GM23338 (cell line): ENCODE measurements at regions not wholly inside any gene's neighbourhood (a gene's known extent, or its start where the extent isn't known, plus 50 kb on each side); places are given as distances from the start of the nearest gene placed in this dataset.

Source experiments
- ATAC-seq: fragments of 200-7000 bp; cut with Tn5 transposase; 3 replicates; pipeline ENCODE4 v1.9.1; 2020
- DNase-seq: peaks from one replicate; pipeline ENCODE4 v3.0.0-alpha.2; 2015; ENCODE audit warnings: low spot score
- H2AFZ ChIP-seq: fragments of 200-600 bp; sonication (generic); 2 replicates; pipeline ENCODE4 v1.8.0; 2016; ENCODE audit warnings: antibody characterized with exemption, mild to moderate bottlenecking, moderate library complexity
- H3F3A ChIP-seq: fragments of 200-600 bp; sonication (generic); replicated peaks from 2 replicates; pipeline ENCODE4 v1.8.0; 2017; ENCODE audit warnings: antibody characterized with exemption, mixed run types, low read depth
- H3K27ac ChIP-seq: fragments of 200-600 bp; sonication (generic); 2 replicates; pipeline ENCODE4 v1.6.1; 2016; ENCODE audit warnings: low read depth
- H3K27me3 ChIP-seq: fragments of 200-600 bp; sonication (generic); 2 replicates; pipeline ENCODE4 v1.8.0; 2016; ENCODE audit warnings: mild to moderate bottlenecking, mixed run types, moderate library complexity; ENCODE audit not compliant: insufficient read depth
- H3K36me3 ChIP-seq: fragments of 200-600 bp; sonication (generic); 2 replicates; pipeline ENCODE4 v1.8.0; 2016; ENCODE audit warnings: mild to moderate bottlenecking; ENCODE audit not compliant: insufficient read depth
- H3K4me1 ChIP-seq: fragments of 200-600 bp; sonication (generic); 2 replicates; pipeline ENCODE4 v1.8.0; 2016; ENCODE audit warnings: mild to moderate bottlenecking, moderate library complexity; ENCODE audit not compliant: insufficient read depth
- H3K4me2 ChIP-seq: fragments of 200-600 bp; sonication (generic); 2 replicates; pipeline ENCODE4 v1.7.1; 2017; ENCODE audit warnings: mixed run types
- H3K4me3 ChIP-seq: fragments of 200-600 bp; sonication (generic); 2 replicates; pipeline ENCODE4 v1.6.1; 2016; ENCODE audit warnings: mixed run types
- H3K79me2 ChIP-seq: fragments of 200-600 bp; sonication (generic); replicated peaks from 2 replicates; pipeline ENCODE4 v1.8.0; 2017; ENCODE audit warnings: mild to moderate bottlenecking; ENCODE audit not compliant: insufficient read depth
- H3K9me2 ChIP-seq: fragments of 200-600 bp; sonication (generic); 2 replicates; pipeline ENCODE4 v1.8.0; 2017; ENCODE audit not compliant: insufficient read depth
- H4K20me1 ChIP-seq: fragments of 200-600 bp; sonication (generic); replicated peaks from 2 replicates; pipeline ENCODE4 v1.8.0; 2017; ENCODE audit warnings: mild to moderate bottlenecking; ENCODE audit not compliant: insufficient read depth
- H3K27ac Mint-ChIP-seq: 2 replicates; pipeline ENCODE4 v1.8.0; 2020; ENCODE audit warnings: inconsistent platforms, mild to moderate bottlenecking, moderate library complexity, mixed read lengths
- H3K27me3 Mint-ChIP-seq: 3 replicates; pipeline ENCODE4 v1.8.0; 2022; ENCODE audit warnings: low read depth, mild to moderate bottlenecking, moderate library complexity, mixed read lengths, inconsistent platforms; ENCODE audit not compliant: insufficient read depth, poor library complexity
- H3K36me3 Mint-ChIP-seq: 3 replicates; pipeline ENCODE4 v1.8.0; 2021; ENCODE audit warnings: low read depth, mild to moderate bottlenecking, inconsistent platforms, moderate library complexity, mixed read lengths
- H3K4me1 Mint-ChIP-seq: 3 replicates; pipeline ENCODE4 v1.8.0; 2020; ENCODE audit warnings: mild to moderate bottlenecking, inconsistent platforms, mixed read lengths
- H3K4me3 Mint-ChIP-seq: 3 replicates; pipeline ENCODE4 v1.8.0; 2021; ENCODE audit warnings: moderate library complexity, mild to moderate bottlenecking, inconsistent platforms, mixed read lengths
- H3K9me3 Mint-ChIP-seq: 3 replicates; pipeline ENCODE4 v1.8.0; 2020; ENCODE audit warnings: moderate library complexity, mild to moderate bottlenecking, inconsistent platforms, mixed read lengths
- EZH2phosphoT487 ChIP-seq: fragments of 200-600 bp; sonication (generic); IDR thresholded peaks from one replicate; pipeline ENCODE4 v1.8.1; 2018; ENCODE audit warnings: antibody characterized with exemption; ENCODE audit not compliant: unreplicated experiment
- JUNB ChIP-seq: IDR thresholded peaks from one replicate; pipeline ENCODE4 v1.6.1; 2016; ENCODE audit warnings: antibody characterized with exemption; ENCODE audit not compliant: unreplicated experiment
- NANOG ChIP-seq: IDR thresholded peaks from 2 replicates; pipeline ENCODE4 v1.6.1; 2016; ENCODE audit warnings: antibody characterized with exemption, borderline replicate concordance
- POLR2AphosphoS5 ChIP-seq: IDR thresholded peaks from 2 replicates; pipeline ENCODE4 v1.6.1; 2016; ENCODE audit warnings: antibody characterized with exemption, low read depth
- ZNF114 ChIP-seq: fragments of 250-450 bp; sonication (Bioruptor Pico); IDR thresholded peaks from 2 replicates; pipeline ENCODE4 v1.5.0; 2020; ENCODE audit warnings: mild to moderate bottlenecking, moderate library complexity
- ZNF331 ChIP-seq: fragments of 250-450 bp; sonication (Bioruptor Pico); IDR thresholded peaks from 2 replicates; pipeline ENCODE4 v1.5.0; 2020; ENCODE audit warnings: low read depth, mild to moderate bottlenecking, moderate library complexity
- TF ChIP-seq, protein P1 (sequence below): IDR thresholded peaks from one replicate; pipeline ENCODE4 v1.6.1; 2018; ENCODE audit warnings: antibody characterized with exemption; ENCODE audit not compliant: unreplicated experiment
- TF ChIP-seq, protein P2 (sequence below), 2 experiments: fragments of 200-600 bp in 1 of 2; sonication (generic) in 1 of 2; conservative IDR thresholded peaks; 2 replicates each; pipeline versions ENCODE4 v1.5.1 to v1.6.1; 2016 to 2017; ENCODE audit warnings: antibody characterized with exemption in 2 of 2, low read depth in 2 of 2, mild to moderate bottlenecking in 2 of 2, moderate library complexity in 1 of 2

DNA sequence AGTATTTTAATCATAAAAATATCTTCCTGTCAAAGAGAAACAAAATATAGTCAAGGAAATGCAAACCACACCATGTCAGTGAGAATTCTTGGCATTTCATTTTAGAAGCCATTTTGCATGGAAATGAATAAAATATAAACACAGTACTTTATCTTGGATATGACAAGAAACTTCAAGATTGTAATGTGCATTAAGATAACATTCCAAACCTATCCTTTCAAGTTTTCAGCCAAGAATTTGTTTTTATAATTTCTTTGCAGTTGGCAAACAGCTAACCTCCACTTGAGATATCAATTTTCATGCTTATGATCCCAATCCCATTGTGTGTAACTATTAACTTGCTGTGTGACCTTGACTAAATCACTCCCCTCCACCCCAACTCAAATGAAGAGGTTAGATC lies 59.3 kb upstream of the WT1 start:
- H3F3A ChIP-seq: no peaks in the 10 kb centered on the region
- no peaks in the 10 kb centered on the region for H3K9me2 ChIP-seq
- H3K27ac ChIP-seq: no peak overlapping the region
- H3K4me1 ChIP-seq: no peaks in the 10 kb centered on the region
- ATAC-seq (no peak), DNase-seq (no peak)
- Mint-ChIP-seq H3K9me3 (no peaks in the 10 kb centered on the region), H3K27ac (no peak overlapping the region), H3K36me3 (no peaks in the 10 kb centered on the region), H3K27me3 (no peaks in the 10 kb centered on the region), H3K4me1 (no peaks in the 10 kb centered on the region), H3K4me3 (no peak overlapping the region)
- H3K36me3 ChIP-seq: no peaks in the 10 kb centered on the region
- H2AFZ ChIP-seq: no peak overlapping the region
- H3K4me3 ChIP-seq: no peak overlapping the region
- TF ChIP-seq ZNF114 (CRISPR knock-in tag) (no peak), EZH2phosphoT487 (no peak), NANOG (no peak), JUNB (no peak), POLR2AphosphoS5 (no peak)
- TF ChIP-seq, protein P1, sequence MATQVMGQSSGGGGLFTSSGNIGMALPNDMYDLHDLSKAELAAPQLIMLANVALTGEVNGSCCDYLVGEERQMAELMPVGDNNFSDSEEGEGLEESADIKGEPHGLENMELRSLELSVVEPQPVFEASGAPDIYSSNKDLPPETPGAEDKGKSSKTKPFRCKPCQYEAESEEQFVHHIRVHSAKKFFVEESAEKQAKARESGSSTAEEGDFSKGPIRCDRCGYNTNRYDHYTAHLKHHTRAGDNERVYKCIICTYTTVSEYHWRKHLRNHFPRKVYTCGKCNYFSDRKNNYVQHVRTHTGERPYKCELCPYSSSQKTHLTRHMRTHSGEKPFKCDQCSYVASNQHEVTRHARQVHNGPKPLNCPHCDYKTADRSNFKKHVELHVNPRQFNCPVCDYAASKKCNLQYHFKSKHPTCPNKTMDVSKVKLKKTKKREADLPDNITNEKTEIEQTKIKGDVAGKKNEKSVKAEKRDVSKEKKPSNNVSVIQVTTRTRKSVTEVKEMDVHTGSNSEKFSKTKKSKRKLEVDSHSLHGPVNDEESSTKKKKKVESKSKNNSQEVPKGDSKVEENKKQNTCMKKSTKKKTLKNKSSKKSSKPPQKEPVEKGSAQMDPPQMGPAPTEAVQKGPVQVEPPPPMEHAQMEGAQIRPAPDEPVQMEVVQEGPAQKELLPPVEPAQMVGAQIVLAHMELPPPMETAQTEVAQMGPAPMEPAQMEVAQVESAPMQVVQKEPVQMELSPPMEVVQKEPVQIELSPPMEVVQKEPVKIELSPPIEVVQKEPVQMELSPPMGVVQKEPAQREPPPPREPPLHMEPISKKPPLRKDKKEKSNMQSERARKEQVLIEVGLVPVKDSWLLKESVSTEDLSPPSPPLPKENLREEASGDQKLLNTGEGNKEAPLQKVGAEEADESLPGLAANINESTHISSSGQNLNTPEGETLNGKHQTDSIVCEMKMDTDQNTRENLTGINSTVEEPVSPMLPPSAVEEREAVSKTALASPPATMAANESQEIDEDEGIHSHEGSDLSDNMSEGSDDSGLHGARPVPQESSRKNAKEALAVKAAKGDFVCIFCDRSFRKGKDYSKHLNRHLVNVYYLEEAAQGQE: no peak
- TF ChIP-seq, protein P2, sequence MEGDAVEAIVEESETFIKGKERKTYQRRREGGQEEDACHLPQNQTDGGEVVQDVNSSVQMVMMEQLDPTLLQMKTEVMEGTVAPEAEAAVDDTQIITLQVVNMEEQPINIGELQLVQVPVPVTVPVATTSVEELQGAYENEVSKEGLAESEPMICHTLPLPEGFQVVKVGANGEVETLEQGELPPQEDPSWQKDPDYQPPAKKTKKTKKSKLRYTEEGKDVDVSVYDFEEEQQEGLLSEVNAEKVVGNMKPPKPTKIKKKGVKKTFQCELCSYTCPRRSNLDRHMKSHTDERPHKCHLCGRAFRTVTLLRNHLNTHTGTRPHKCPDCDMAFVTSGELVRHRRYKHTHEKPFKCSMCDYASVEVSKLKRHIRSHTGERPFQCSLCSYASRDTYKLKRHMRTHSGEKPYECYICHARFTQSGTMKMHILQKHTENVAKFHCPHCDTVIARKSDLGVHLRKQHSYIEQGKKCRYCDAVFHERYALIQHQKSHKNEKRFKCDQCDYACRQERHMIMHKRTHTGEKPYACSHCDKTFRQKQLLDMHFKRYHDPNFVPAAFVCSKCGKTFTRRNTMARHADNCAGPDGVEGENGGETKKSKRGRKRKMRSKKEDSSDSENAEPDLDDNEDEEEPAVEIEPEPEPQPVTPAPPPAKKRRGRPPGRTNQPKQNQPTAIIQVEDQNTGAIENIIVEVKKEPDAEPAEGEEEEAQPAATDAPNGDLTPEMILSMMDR (conservative IDR thresholded peaks at IDR 0.05; ENCODE audit: low read depth in 2 of 2): no peak
- H3K79me2 ChIP-seq: no peaks in the 10 kb centered on the region
- H3K4me2 ChIP-seq: no peak overlapping the region
- H4K20me1 ChIP-seq: no peaks in the 10 kb centered on the region
- H3K27me3 ChIP-seq: no peaks in the 10 kb centered on the region

DNA sequence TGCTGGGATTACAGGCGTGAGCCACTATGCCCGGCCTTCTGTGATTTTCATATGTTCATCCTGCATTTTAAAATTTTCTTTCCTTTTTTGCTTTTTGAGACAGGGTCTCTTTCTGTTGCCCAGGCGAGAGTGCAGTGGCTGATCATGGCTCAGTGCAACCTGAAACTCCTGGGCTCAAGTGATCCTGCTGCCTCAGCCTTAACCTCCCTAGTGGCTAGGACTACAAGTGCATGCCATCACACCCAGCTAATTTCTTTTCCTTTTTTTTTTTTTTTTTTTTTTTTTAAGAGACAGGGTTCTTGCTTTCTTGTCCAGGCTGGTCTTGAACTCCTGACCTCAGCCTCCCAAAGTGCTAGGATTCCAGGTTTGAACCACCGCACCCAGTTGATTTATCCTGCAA lies 54.1 kb upstream of the WT1 start:
- Histone ChIP-seq H3K27me3 (no peaks in the 10 kb centered on the region), H3F3A (no peaks in the 10 kb centered on the region), H3K4me3 (no peak overlapping the region), H2AFZ (0 out of 2 replicates have a peak overlapping the region, but pooled peaks have one; percentile 57), H3K36me3 (no peaks in the 10 kb centered on the region), H3K4me2 (no peak overlapping the region), H3K4me1 (no peaks in the 10 kb centered on the region), H4K20me1 (no peaks in the 10 kb centered on the region), H3K27ac (no peak overlapping the region), H3K9me2 (no peaks in the 10 kb centered on the region), H3K79me2 (no peaks in the 10 kb centered on the region)
- no peak for TF ChIP-seq ZNF331 (CRISPR knock-in tag)
- TF ChIP-seq, protein P2 (conservative IDR thresholded peaks at IDR 0.05; ENCODE audit: low read depth in 2 of 2): peak; percentile 24 to 28; a peak in 2 of 4 replicates
- Mint-ChIP-seq H3K4me3 (no peak overlapping the region), H3K4me1 (no peaks in the 10 kb centered on the region; the same call in 2 of the 3 replicates), H3K27ac (no peak overlapping the region), H3K9me3 (no peaks in the 10 kb centered on the region), H3K36me3 (no peaks in the 10 kb centered on the region), H3K27me3 (no peaks in the 10 kb centered on the region)
- DNase-seq (peak; percentile 62), ATAC-seq (peak; percentile 96)
